NCI-H1436 (cell line): ENCODE measurements at regions not wholly inside any gene's neighbourhood (a gene's known extent, or its start where the extent isn't known, plus 50 kb on each side); places are given as distances from the start of the nearest gene placed in this dataset.

Source experiments
- DNase-seq: peaks from one replicate; lab custom pipeline; 2025; lab: John Stamatoyannopoulos, UW

DNA sequence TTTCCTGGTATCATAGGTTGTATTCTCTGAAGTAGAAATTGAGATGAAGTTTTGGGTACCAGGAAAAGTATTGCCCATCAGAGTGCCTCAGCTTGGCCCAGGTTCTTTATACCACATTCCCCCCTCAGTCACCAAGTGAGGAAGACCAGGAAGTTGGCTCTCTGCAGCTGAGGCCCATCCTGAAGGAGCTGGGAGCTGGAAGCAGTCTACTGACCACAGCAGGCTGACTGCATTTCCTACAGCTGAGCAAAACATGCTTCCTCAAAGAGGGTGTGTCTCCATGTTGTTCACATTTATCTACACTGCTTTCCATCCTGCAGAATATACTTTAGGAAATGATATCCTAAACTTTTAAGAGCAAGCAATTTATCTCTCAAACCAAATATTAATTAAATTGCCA is 654.6 kb downstream of the ELAVL2 start:
- no peak for DNase-seq

DNA sequence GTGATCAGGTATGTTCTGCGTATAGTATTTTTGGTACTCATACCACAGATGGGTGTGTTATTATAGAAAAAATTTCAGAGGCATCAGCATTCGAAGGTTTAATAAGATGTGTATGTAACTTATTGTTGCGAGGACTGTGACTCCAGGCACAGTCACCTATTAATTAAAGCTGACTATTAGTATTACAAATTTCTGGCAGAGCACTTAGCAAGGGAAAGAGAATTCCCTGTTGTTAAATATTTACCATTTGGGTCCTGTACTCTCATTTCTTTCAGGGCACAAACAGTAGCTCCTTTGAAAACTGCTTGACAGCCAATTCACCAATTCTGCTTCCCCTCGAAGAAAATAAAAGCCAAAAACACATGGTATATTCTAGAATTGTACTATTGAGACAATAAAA is 653.8 kb downstream of the ELAVL2 start:
- DNase-seq: no peak

DNA sequence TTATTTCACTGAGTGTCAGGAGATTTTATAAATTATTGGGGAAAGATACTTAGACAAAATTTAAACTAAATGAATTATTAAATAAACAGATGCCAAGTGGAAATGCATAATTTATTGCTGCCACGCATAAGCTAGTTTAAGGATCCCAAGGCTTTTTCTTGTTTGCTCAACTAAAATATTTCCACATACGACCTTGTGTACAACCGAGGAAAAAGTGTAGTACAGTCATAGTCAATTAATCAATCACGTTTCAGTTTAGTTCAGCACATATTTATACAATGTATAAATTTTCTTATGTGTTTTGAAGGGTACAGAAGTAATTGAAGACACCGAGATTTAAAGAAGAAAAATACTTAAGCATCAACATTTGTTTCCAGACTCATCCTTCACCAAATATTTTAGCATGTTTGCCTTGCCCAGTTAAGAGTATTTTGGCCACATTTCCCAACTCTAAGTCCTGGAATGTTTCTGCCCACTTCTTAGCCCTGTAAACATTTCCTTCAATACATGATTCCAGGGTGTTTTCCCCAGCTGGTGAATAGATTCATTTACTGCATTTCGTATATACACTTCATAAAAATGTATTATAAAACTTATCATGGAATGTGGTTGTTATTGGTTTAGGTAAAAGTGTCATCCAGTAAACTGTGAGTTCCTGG is 652.9 kb downstream of the ELAVL2 start:
- DNase-seq: no peak

DNA sequence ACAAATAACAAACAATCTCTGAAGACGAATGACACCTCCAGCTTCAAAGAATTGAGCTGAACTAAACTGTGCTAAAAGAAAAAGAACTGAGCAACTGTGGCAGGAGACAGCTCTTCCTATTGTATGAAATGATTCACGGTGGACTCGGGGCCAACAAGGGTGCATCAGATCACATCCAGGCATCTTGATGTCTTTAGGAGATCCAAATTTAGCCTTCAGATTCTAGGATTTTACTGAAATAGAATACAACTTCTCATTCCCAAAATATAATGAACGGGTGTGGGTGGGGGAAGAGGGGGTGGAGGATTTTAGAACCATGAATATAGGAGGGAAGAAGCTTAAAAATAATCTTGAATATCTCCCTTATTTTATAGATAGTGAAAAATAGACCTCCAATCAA is 631.8 kb downstream of the ELAVL2 start:
- DNase-seq: no peak

DNA sequence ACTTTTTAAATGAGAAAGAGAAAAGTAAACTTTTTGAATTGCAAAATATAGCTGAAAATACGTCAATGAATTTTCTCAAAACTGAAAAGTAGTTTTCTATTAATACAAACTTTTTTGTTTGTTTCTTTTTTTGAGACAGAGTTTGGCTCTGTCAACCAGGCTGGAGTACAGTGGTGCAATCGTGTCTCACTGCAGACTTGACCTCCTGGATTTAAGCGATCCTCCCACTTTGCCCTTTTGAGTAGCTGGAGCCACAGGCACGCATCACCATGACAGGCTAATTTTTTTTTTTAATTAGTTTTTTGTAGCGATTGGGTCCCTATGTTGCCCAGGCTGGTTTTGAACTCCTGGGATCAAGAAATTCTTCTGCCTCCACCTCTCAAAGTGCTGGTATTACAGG is 610.4 kb downstream of the ELAVL2 start:
- no peak for DNase-seq

DNA sequence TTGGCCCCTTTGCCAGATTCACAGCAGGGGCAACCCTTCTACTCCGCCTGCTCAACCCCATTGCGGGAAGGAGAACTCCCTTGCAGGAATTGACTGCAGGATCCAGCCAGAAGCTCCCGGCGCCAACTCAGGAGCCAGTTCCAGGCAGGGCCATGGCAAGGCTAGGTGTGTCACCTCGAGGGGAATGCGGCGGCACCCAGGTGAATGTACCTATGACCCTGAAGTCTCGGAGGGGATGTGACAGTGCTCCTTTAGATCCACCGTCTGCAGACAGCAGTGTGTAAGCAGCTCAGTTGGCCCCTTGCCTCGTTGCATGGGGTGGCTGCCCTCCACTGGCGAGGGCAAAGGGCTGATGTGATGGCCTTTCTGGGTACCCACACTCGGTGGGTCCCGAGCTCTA is 606.6 kb downstream of the ELAVL2 start:
- DNase-seq: no peak

DNA sequence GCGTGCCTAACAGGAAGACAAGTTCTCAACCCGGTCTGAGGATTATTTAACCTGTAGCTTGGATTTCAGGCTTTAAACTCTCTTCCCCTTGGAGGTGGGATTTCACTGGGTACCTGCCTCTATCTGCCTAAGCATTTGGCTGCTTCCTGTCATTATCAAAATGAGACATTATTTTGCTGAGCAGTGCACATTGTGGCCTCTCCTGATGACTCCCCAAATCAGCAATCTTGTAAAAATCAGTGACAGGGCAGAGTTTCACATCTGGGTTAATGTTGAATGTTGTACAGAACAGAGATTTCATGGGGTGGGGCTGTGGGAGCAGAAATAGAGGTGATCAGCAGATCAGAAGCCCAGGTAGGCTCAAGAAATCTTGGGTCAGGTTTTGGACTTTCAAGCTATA is 605.9 kb downstream of the ELAVL2 start:
- DNase-seq: no peak

DNA sequence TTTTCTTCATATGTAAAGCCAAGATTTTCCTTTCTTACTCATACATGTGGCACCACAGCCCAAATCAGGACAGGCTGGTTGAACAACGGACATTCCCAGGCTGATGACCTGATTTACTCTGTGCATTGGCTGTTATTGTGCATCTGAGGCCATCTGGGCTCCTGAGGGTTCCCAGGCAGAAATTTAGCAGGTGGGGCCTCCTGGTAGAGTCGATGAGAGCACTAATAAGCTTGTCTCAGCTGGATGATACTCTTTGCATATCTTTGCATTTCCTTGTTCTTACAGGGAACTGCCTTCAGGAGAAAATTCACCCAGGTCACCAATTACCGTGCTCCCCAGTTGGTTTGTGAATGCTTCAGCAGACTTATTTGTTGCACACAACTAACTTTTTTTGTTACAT is 605.1 kb downstream of the ELAVL2 start:
- no peak for DNase-seq

DNA sequence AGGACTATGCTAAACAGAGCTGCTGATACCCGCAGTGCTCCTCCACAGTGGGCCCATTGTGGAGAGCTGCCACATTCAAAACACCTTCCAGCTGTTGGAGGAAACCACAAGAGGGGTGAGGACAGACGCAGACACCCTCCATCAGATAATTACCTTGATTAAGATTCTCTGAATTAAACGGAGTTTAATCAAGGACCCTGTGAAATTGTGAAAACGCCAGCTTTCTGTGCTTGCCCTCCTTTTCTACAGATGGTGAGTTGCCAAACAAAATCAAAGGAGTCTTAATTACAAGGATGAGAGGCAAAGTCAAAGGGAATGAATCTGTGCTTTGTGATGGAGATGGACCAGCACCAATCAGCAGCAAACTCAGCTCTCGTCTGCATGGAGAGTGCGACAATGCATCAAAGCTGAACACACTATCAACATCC is 596.1 kb downstream of the ELAVL2 start:
- no peak for DNase-seq

DNA sequence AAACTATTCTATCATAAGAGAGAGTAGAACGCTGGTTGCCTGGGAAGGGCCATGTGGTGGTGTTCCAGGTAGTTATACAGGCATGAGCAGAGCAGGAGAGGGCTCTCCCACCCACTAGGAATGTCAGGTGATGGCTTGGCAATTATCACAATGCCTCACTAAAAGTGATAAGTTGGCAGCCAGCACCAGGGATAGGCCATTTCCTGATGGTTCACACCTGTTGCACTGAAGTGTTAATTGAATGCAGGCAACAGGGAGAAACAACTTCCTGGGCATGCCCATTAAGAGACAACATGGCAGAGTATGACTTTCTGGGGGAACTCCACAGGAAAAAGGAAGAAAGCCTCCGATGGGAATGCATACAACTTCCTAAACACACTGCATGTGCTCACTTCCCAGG is 593.2 kb downstream of the ELAVL2 start:
- DNase-seq: no peak

DNA sequence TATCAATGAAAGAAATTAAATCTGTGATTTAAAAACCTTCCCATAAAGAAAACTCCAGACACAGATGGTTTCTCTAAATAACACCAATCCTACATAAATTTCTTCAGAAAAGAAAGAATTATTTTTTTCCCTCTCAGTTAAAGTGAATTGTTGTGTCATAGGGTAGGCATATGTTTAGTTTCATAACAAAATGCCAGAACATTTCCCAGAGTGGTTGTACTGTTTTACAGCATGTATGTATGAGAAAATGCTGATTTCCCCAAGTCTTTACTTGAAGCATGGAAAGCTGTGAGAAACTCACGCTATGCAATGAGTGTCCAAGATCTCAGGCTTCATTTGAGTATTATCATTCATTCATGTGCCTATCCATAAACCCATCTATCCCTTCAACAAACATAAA is 582.5 kb downstream of the ELAVL2 start:
- DNase-seq: no peak

DNA sequence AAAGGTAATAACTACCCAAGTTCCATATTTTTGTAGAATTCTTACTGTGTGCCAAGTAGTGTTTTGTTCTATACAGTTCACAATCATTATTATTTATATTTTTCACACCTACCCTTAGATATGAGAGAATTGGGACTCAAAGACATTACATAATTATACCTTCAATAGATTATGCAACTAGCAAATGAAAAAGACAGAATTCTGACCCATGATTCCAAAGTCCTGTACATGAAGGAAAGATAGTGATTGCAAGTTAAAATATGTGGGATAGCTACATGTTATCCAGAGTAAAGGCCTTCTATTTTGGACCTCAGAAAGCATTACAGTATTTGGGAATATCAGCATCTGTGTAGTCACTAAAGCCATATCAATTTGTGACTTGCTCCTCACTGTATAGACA is 581.0 kb downstream of the ELAVL2 start:
- DNase-seq: no peak

DNA sequence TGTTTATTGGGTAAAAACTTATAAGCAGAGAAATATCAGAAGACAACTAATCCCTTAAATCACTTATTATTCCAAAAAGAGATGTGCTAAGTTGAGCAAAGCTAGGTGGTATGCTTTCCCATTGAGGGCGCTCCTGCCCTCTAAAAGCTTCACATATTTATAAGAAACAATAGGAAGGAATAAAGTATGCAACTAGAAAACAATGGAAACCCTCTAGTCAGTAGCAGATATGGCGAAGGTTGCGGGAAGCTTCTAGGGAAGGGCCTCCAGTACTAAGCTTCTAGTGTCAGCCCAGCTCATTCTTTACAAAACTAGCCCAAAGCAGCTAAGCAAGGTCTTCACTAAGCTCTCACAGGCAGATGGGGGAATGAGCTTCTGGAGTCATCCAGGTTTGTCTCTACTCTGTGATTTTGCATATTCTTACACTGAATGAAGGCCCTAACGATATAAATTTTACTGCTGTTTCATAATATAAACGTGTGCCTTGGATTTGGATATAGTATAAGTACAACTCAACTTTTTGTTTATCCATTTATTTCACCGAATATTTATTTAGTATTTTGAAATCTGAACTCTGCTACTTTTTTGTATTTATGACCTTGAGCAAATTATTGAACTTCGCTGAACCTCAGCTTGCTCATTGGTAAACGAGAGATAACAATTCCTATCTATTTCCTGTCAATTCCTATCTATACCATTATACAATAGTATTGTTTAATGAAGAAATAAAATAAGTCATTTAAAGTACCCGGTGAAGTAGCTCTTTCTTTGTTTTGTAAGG is 571.4 kb downstream of the ELAVL2 start:
- no peak for DNase-seq

DNA sequence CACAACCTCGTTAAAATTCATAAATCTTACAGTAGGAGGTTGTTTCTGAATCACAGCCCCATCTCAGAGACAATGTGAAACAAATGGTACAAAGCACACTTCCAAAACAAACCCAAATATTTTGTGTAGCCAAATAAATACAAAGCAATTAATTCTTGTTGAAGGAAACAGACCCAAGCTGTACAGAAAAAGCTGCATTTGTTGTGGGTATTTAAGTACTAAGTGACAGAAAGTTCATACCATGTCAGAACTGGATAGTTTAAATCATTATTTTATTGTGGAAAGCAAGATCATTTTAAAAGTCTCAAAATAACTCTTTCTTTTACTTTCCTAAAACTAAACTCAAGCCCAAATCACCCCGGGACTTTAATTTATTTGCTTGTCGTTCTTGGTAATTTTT is 570.7 kb downstream of the ELAVL2 start:
- DNase-seq: no peak

DNA sequence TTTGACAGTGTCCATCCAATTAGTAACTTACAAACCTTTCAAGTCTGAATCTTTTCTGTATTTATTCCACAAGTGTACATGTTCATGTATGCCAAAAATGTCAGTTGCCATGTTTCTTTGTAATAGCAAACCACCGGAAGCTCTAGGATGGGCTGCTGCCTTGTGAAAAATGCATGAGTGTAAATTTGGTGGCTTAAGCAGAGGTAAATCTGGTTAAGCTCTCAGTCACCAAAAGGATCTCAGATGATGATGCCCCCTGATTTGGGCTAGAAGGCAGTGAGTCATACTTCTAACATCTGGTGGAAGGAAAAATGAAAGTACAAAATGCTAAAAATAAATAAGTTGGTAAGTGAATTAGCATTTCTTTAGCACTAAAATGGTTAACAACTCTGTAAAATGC is 567.5 kb downstream of the ELAVL2 start:
- DNase-seq: no peak

DNA sequence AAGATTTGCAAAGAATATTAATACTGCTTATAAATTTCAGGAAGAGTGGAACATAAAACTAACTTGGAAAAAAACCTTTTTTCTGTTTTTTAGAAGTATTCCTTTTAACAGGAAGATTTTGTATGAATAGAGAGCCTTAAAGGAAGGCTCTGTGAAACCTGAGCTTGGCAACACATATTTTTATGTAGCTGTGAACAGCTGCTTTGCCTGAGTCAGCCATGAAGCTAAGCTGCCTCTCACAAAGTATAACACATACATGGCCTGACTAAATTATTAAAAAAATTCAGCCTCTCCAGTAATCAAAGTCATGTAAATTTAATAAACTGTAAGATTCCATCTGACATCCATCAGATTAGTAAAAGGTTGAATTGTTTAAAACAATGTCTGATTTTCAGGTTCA is 547.5 kb downstream of the ELAVL2 start:
- DNase-seq: no peak

DNA sequence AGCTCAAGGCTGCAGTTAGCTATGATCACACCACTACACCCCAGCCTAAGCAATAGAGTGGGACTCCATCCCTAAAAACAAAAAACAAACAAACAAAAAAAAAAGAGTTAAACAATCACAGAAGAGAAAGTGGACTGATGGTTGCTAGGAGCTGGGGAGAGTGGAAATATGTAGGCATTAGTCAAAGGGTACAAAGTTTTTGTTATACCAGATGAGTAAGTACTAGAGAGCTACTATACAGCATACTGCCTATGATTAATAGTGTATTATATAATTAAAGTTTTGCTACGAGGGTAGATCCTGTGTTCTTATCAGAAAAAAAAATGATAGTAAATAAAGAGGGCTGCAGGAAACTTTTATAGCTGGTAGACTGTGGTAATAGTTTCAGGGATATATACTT is 538.6 kb downstream of the ELAVL2 start:
- no peak for DNase-seq

DNA sequence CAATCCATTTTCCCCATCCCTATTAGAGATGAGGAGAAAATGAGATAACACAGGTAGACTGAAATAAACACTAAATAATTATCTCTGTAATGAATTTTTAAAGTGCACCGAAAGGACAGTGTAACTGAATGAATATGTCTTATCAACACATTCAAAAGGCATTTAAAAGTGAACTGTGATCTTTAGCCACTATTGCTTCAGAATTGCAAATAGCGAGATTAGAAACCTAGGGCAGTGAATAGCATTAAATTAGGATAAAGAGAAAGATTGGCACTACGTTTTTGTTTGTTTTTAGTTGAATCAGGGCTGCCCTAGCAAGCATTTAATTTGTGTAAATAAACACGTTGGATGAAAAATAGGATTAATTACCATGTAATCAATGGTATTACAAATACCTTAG is 537.5 kb downstream of the ELAVL2 start:
- no peak for DNase-seq

DNA sequence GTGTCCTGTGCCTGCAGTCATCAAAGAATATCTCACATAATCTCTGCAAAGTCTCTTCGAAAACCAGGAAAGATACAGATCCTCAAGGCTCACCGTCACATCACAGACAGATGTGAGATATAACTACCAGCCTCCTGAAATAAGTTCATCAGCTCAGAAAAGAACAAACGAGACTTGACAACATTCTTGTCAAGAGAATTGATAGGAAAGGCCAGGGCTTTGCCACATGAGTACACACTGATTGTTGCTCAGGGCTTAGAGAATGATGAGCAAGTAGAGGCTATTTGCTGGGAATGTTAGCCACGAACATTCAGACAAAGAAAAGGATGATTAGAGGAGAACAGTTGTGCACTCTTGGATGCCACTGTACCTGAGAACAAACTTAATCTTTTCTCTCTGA is 535.1 kb downstream of the ELAVL2 start:
- no peak for DNase-seq

DNA sequence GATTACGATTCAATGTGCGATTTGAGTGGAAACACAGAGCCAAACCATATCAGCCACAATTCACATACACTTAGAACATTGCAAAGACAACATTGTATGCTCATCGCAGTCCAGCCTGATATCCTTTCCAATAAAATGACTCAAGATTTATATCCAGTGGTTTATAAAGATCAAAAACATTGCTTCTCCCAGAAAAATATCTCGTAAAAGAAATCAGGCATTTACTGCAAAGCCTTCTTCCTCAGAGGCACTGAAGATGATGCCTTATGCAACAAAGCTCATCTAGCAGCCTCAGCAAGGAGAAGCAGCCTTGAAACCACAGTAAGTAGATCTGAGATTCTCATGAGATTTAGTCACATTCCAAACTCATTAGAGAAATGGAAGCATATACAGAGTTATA is 523.8 kb downstream of the ELAVL2 start:
- DNase-seq: no peak

DNA sequence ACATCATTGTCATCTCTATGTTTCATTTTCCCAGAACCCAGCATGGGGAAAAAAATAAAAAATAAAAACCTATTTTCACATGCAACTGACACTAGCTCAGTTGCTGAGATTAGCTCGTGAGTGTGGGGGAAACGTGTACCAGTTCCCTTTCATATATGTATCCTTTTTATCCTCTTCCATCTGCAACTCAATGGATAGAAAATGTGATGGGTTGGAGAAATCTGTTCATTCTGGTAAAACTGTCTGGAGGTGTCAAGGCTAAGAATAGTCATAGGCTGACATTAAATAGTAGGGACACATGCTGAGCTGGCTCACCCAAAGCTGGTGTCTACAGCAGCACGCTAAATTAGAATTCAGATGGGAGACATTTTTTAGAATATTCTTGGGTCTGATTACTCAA is 519.3 kb downstream of the ELAVL2 start:
- no peak for DNase-seq

DNA sequence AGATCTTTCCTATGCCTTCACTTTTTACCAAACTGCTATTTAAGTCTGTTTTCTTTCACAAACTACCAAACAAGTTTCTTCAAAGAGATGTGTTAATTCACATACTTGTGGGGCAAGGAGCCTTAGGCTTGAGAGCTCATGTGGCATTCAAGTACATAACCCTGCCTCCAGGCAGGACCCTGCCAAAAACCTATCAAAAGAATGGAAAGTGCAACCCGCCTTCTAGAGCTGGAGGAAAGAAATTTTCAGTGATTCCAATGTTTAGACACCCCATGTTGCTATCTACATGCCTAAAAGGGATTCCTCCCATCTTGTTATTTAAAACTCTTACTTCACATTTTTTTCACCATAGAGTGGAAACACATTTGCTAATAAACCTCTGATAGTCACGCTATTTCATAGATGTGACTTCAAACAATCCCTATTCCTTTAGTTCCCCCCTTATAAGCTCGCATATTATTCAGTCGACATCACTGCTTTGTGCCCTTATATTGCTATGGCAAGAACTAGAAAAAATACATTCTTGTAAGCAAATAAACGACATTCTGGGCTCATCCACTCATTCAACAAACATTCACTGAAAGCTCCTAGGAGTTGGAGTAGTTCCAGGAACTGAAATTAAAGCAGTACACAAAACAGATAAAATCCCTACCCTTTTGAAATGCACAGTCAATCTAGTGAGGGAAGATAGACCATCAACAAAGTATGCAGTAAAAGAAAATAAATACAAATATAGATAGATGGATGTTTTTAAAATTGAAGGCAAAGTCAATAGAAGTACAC is 518.1 kb downstream of the ELAVL2 start:
- no peak for DNase-seq

DNA sequence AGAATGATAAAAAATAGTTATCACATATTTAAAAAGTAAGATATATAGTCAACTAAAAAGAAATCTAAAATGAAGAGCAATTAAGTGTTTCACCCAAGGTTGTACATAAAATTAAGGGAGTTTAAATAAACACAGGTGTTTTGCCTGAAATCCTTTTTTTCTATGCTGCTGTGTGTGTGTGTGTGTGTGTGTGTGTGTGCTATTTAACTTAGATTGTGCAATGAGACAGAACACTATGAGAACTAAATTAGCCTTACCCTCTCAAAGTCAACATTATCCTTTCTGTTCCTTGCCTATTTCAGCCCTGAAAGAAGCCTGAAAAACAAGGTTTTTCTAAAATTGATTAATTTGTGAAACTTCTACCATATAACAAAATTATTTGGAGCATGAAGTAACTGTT is 516.2 kb downstream of the ELAVL2 start:
- DNase-seq: no peak
